ENCODE measurements at regions not wholly inside any gene's neighbourhood (a gene's known extent, or its start where the extent isn't known, plus 50 kb on each side); places are given as distances from the start of the nearest gene placed in this dataset.

- no peak for DNase-seq (ENCODE audit: low read depth in 3 of 3, low spot score in 1 of 3)
Measured at GRCh38 chr6:113480616-113481015, 376.5 kb upstream of the MARCKS start.

GRCh38 chr6:113481458-113481857 is 375.7 kb upstream of the MARCKS start:
- no peak for DNase-seq (ENCODE audit: low read depth in 3 of 3, low spot score in 1 of 3)

GRCh38 chr6:113481910-113482309 is 375.2 kb upstream of the MARCKS start:
- no peak for DNase-seq (ENCODE audit: low read depth in 3 of 3, low spot score in 1 of 3)

GRCh38 chr6:113482771-113483170 is 374.4 kb upstream of the MARCKS start:
- no peak for DNase-seq (ENCODE audit: low read depth in 3 of 3, low spot score in 1 of 3)

- no peak for DNase-seq (ENCODE audit: low read depth in 3 of 3, low spot score in 1 of 3)
Measured at GRCh38 chr6:113486199-113486598, 370.9 kb upstream of the MARCKS start.

GRCh38 chr6:113487489-113488058 is 369.6 kb upstream of the MARCKS start:
- no peak for DNase-seq (ENCODE audit: low read depth in 3 of 3, low spot score in 1 of 3)

GRCh38 chr6:113488061-113488460 is 369.1 kb upstream of the MARCKS start:
- DNase-seq (ENCODE audit: low read depth in 3 of 3, low spot score in 1 of 3), result no peak

- DNase-seq (ENCODE audit: low read depth in 3 of 3, low spot score in 1 of 3), result no peak
Measured at GRCh38 chr6:113488812-113489685, 368.1 kb upstream of the MARCKS start.

GRCh38 chr6:113489952-113490746 is 367.0 kb upstream of the MARCKS start:
- DNase-seq (ENCODE audit: low read depth in 3 of 3, low spot score in 1 of 3), result no peak

- no peak for DNase-seq (ENCODE audit: low read depth in 3 of 3, low spot score in 1 of 3)
Measured at GRCh38 chr6:113491376-113491775, 365.8 kb upstream of the MARCKS start.

- no peak for DNase-seq (ENCODE audit: low read depth in 3 of 3, low spot score in 1 of 3)
Measured at GRCh38 chr6:113493991-113494390, 363.2 kb upstream of the MARCKS start.

- DNase-seq (ENCODE audit: low read depth in 3 of 3, low spot score in 1 of 3), result no peak
Measured at GRCh38 chr6:113495521-113495920, 361.6 kb upstream of the MARCKS start.

- DNase-seq (ENCODE audit: low read depth in 3 of 3, low spot score in 1 of 3), result no peak
Measured at GRCh38 chr6:113496166-113496565, 361.0 kb upstream of the MARCKS start.

GRCh38 chr6:113500221-113500620 is 356.9 kb upstream of the MARCKS start:
- DNase-seq (ENCODE audit: low read depth in 3 of 3, low spot score in 1 of 3), result no peak

GRCh38 chr6:113505084-113505699 is 352.0 kb upstream of the MARCKS start:
- no peak for DNase-seq (ENCODE audit: low read depth in 3 of 3, low spot score in 1 of 3)

GRCh38 chr6:113508249-113508648 is 348.9 kb upstream of the MARCKS start:
- no peak for DNase-seq (ENCODE audit: low read depth in 3 of 3, low spot score in 1 of 3)

- DNase-seq (ENCODE audit: low read depth in 3 of 3, low spot score in 1 of 3), result no peak
Measured at GRCh38 chr6:113511100-113511499, 346.0 kb upstream of the MARCKS start.

GRCh38 chr6:113512576-113512975 is 344.6 kb upstream of the MARCKS start:
- DNase-seq (ENCODE audit: low read depth in 3 of 3, low spot score in 1 of 3), result no peak

- no peak for DNase-seq (ENCODE audit: low read depth in 3 of 3, low spot score in 1 of 3)
Measured at GRCh38 chr6:113513086-113513485, 344.1 kb upstream of the MARCKS start.

GRCh38 chr6:113522376-113522775 is 334.8 kb upstream of the MARCKS start:
- no peak for DNase-seq (ENCODE audit: low read depth in 3 of 3, low spot score in 1 of 3)

- DNase-seq (ENCODE audit: low read depth in 3 of 3, low spot score in 1 of 3), result no peak
Measured at GRCh38 chr6:113524826-113525225, 332.3 kb upstream of the MARCKS start.
